ENCODE measurements at regions not wholly inside any gene's neighbourhood (a gene's known extent, or its start where the extent isn't known, plus 50 kb on each side); places are given as distances from the start of the nearest gene placed in this dataset.

- H3K9me3 ChIP-seq (ENCODE audit: low read depth), result no peaks in the 10 kb centered on the region
Observed at GRCh38 chr3:17798000-17798399, 55.6 kb upstream of the TBC1D5 start.

GRCh38 chr3:17795711-17796110 is 53.3 kb upstream of the TBC1D5 start:
- Histone ChIP-seq H3K9me3 (ENCODE audit: low read depth) (no peaks in the 10 kb centered on the region), H3K27me3 (no peaks in the 10 kb centered on the region), H3K4me1 (ENCODE audit: low read depth) (no peaks in the 10 kb centered on the region), H3K36me3 (no peaks in the 10 kb centered on the region), H3K27ac (no peak overlapping the region), H3K4me3 (no peak overlapping the region)
- TF ChIP-seq CTCF (IDR thresholded peaks at IDR 0.05; ENCODE audit: low read depth, low read length), result no peak
- DNase-seq (ENCODE audit: low read depth in 1 of 2, low spot score in 1 of 2), result peak in 1 of 2 donors; percentile 6

More at GRCh38 chr3:17798000-17798399, 55.6 kb upstream of the TBC1D5 start:
- no peak for TF ChIP-seq CTCF (IDR thresholded peaks at IDR 0.05; ENCODE audit: low read depth, low read length)
- no peaks in the 10 kb centered on the region for H3K27me3 ChIP-seq
- H3K4me3 ChIP-seq, result no peak overlapping the region
- H3K27ac ChIP-seq, result no peak overlapping the region
- DNase-seq (ENCODE audit: low read depth in 1 of 2, low spot score in 1 of 2), result no peak
- H3K36me3 ChIP-seq, result no peaks in the 10 kb centered on the region
- no peaks in the 10 kb centered on the region for H3K4me1 ChIP-seq (ENCODE audit: low read depth)

- H3K9me3 ChIP-seq (ENCODE audit: low read depth), result no peaks in the 10 kb centered on the region
- no peak overlapping the region for H3K27ac ChIP-seq
- H3K4me1 ChIP-seq (ENCODE audit: low read depth), result no peaks in the 10 kb centered on the region
- H3K36me3 ChIP-seq, result no peaks in the 10 kb centered on the region
- TF ChIP-seq CTCF (IDR thresholded peaks at IDR 0.05; ENCODE audit: low read depth, low read length), result no peak
- DNase-seq (ENCODE audit: low read depth in 1 of 2, low spot score in 1 of 2), result no peak
- H3K27me3 ChIP-seq, result no peaks in the 10 kb centered on the region
- no peak overlapping the region for H3K4me3 ChIP-seq
Observed at GRCh38 chr3:17795280-17795679, 52.8 kb upstream of the TBC1D5 start.

GRCh38 chr3:17793542-17794195 is 51.2 kb upstream of the TBC1D5 start:
- H3K9me3 ChIP-seq (ENCODE audit: low read depth), result no peaks in the 10 kb centered on the region
- no peak overlapping the region for H3K4me3 ChIP-seq
- no peak for TF ChIP-seq CTCF (IDR thresholded peaks at IDR 0.05; ENCODE audit: low read depth, low read length)
- H3K36me3 ChIP-seq, result no peaks in the 10 kb centered on the region
- no peak overlapping the region for H3K27ac ChIP-seq
- no peaks in the 10 kb centered on the region for H3K4me1 ChIP-seq (ENCODE audit: low read depth)
- H3K27me3 ChIP-seq, result no peaks in the 10 kb centered on the region
- DNase-seq (ENCODE audit: low read depth in 1 of 2, low spot score in 1 of 2), result no peak

Data from cardiac muscle cell (in vitro differentiated cells and primary cell).